Psoas muscle (tissue), 7 donors: ENCODE measurements at regions not wholly inside any gene's neighbourhood (a gene's known extent, or its start where the extent isn't known, plus 50 kb on each side); places are given as distances from the start of the nearest gene placed in this dataset.

Experiments
- ATAC-seq, 4 donors: fragments of 200-7000 bp; cut with Tn5 transposase; one replicate each; pipeline ENCODE4 v1.9.1; 2020; ENCODE audit warnings: moderate library complexity in 3 of 4, mild to moderate bottlenecking in 2 of 4
- DNase-seq, 2 donors: peaks; one replicate each; pipeline ENCODE4 v3.0.0-alpha.2; 2020
- H3K27ac ChIP-seq: fragments of 200-600 bp; one replicate; pipeline ENCODE4 v1.8.0; 2022
- H3K27me3 ChIP-seq, 3 donors: fragments of 200-600 bp in 1 of 3; one replicate each; pipeline versions ENCODE4 v1.6.1 to v1.8.0; 2013 to 2022; ENCODE audit warnings: low read length in 2 of 3, mild to moderate bottlenecking in 2 of 3, moderate library complexity in 1 of 3; ENCODE audit not compliant: insufficient read depth in 3 of 3
- H3K36me3 ChIP-seq, 2 donors: fragments of 200-600 bp in 1 of 2; one replicate each; pipeline versions ENCODE4 v1.6.1 to v1.8.0; 2013 to 2022; ENCODE audit warnings: low read depth in 1 of 2, mild to moderate bottlenecking in 1 of 2, moderate library complexity in 1 of 2; ENCODE audit not compliant: insufficient read depth in 1 of 2
- H3K4me1 ChIP-seq: fragments of 200-600 bp; one replicate; pipeline ENCODE4 v1.8.0; 2022
- H3K4me3 ChIP-seq: fragments of 200-600 bp; one replicate; pipeline ENCODE4 v1.8.0; 2022; ENCODE audit warnings: mild to moderate bottlenecking
- H3K9me3 ChIP-seq: fragments of 200-600 bp; one replicate; pipeline ENCODE4 v1.8.0; 2022
- WGBS, 3 donors: extraction: QIAGEN DNeasy Blood & Tissue Kit; methylation state at CpG; one replicate each; pipeline versions ENCODE4 v1.1.6 to v1.1.7; 2013; 5-methylcytosine and 5-hydroxymethylcytosine counted together
- intact Hi-C, 2 donors: fragments of 100-400 bp; cut with DNase I; formaldehyde crosslinking; loops; one replicate each; pipeline versions ENCODE4 v1.11.0 to v1.14.2; 2022
- TF ChIP-seq, protein P1 (sequence below): fragments of 200-600 bp; IDR thresholded peaks from one replicate; pipeline ENCODE4 v1.8.0; 2022; ENCODE audit warnings: antibody characterized with exemption
- donor health status: healthy with polysubstance abuse.
- donor health status: DM: no; HTN: no; CAD: no; lungs with moderate emphysema.
- donor health status: Bipolar disorder and iron deficiency.
- donor health status: healthy.
- donor health status: DM: yes; HTN: yes; CAD: no.
- donor health status: DM: no; HTN: no; CAD: no.
- donor health status: DM: yes; HTN: yes; CAD: no.

DNA sequence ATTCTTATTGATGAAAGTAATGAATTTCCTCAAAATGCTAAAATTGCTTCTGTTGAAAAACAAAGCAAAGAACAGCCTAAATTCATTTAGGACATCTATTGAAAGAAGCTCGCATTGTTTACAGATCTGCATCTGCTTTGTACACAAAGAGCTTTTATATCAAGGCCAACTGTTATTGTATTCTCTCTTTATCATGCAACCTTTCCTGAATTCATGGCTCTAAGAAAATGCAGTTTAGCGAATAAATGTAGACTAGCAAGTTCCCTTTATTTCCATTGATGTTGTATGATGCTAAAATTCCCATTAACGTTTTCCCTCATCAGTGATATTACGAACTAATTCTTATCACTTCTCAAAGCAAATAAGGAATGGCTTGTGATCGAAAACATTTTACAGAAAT, 446.3 kb downstream of the MID1IP1 start:
- ATAC-seq: no peak
- Histone ChIP-seq H3K9me3 (no peaks in the 10 kb centered on the region), H3K27me3 (peaks cover 0 to 13% (median 0%) of the 10 kb centered on the region in 3 donors), H3K36me3 (no peaks in the 10 kb centered on the region), H3K4me1 (no peaks in the 10 kb centered on the region), H3K27ac (no peak overlapping the region), H3K4me3 (no peak overlapping the region)
- TF ChIP-seq, protein P1, sequence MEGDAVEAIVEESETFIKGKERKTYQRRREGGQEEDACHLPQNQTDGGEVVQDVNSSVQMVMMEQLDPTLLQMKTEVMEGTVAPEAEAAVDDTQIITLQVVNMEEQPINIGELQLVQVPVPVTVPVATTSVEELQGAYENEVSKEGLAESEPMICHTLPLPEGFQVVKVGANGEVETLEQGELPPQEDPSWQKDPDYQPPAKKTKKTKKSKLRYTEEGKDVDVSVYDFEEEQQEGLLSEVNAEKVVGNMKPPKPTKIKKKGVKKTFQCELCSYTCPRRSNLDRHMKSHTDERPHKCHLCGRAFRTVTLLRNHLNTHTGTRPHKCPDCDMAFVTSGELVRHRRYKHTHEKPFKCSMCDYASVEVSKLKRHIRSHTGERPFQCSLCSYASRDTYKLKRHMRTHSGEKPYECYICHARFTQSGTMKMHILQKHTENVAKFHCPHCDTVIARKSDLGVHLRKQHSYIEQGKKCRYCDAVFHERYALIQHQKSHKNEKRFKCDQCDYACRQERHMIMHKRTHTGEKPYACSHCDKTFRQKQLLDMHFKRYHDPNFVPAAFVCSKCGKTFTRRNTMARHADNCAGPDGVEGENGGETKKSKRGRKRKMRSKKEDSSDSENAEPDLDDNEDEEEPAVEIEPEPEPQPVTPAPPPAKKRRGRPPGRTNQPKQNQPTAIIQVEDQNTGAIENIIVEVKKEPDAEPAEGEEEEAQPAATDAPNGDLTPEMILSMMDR: no peak
- intact Hi-C loops: loop anchor here (10.0 kb wide), 2 partner anchors 483 to 493 kb away; no protein-coding TSS in a partner anchor
- 77 to 94% (median 88%) methylated on average over 5 of the region's 5 CpGs for WGBS, 3 donors
- DNase-seq: no peak

DNA sequence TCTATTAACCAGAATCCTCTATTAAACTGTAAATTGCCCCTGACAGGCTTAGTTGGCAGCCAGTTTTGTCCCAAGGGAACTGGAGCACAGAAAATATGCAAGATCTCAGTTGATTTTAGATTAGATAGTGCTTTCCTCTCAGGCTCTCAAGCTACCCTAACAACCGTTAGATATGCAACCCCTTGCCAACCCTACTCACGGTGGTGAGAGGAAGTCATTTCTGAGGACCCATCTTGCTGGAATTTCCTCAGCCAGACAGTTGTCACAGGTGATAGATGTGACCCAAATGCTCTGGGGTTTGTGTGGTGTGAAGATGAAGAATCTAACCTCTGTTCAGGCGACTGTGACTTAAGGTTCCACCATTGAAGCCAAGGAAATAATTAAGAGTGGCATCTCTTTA, 447.1 kb downstream of the MID1IP1 start:
- intact Hi-C loops: loop anchor here (10.0 kb wide), 2 partner anchors 484 to 494 kb away; no protein-coding TSS in a partner anchor
- H3K27ac ChIP-seq: no peak overlapping the region
- no peaks in the 10 kb centered on the region for H3K36me3 ChIP-seq
- H3K4me1 ChIP-seq: no peaks in the 10 kb centered on the region
- ATAC-seq (no peak), DNase-seq (no peak)
- H3K9me3 ChIP-seq: no peaks in the 10 kb centered on the region
- H3K27me3 ChIP-seq: peaks cover 0 to 19% (median 0%) of the 10 kb centered on the region in 3 donors
- WGBS, 3 donors: 40 to 51% (median 42%) methylated on average over 3 of the region's 3 CpGs
- no peak overlapping the region for H3K4me3 ChIP-seq
- TF ChIP-seq, protein P1: no peak

DNA sequence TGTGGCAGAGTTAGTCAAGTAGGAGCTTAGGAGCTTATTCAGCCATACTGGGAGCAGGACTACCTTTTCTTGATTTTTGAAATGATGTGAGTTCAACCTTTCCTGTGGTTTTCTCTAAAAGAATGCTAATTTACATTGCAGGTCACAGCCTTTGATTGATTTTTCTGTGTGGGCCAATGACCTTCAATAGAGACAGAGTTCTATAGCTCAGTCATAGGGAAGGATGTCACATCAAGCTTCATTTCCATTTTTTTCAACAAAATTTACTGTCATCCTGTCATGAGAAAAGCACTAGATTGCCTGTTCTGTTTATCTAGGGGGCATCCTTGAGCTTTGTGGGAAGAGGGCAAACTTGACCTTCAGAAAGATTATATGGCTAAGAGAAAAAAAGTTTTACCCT, 448.7 kb downstream of the MID1IP1 start:
- TF ChIP-seq, protein P1: no peak
- intact Hi-C loops: loop anchor here (10.0 kb wide), 2 partner anchors 485 to 495 kb away; no protein-coding TSS in a partner anchor
- no peaks in the 10 kb centered on the region for H3K36me3 ChIP-seq
- no peak overlapping the region for H3K27ac ChIP-seq
- no peak for DNase-seq
- peaks cover 0 to 19% (median 0%) of the 10 kb centered on the region in 3 donors for H3K27me3 ChIP-seq
- H3K4me3 ChIP-seq: no peak overlapping the region
- H3K9me3 ChIP-seq: no peaks in the 10 kb centered on the region
- H3K4me1 ChIP-seq: no peaks in the 10 kb centered on the region
- ATAC-seq: no peak

DNA sequence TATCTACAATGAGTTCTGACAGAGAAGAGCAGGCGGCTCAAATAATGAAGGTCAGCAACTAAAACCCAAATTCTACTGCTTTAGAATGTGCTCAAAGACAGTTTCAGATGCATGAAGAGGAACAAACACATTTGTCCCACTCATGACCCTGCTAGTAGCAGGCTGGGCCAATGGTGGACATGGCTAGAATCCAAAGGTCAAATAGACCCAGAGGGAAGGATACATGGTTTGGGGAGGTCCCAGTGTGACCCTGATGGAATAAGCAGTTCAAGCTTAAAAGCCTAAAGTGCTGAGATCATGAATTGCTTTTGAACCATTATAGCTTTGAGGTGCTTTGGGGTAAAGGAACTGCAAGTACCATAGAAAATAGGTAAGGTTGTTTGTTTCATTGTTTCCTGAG, 450.7 kb downstream of the MID1IP1 start:
- DNase-seq (no peak), ATAC-seq (no peak)
- Histone ChIP-seq H3K4me1 (no peaks in the 10 kb centered on the region), H3K9me3 (no peaks in the 10 kb centered on the region), H3K4me3 (no peak overlapping the region), H3K27ac (no peak overlapping the region), H3K36me3 (no peaks in the 10 kb centered on the region), H3K27me3 (peaks cover 0 to 15% (median 0%) of the 10 kb centered on the region in 3 donors)
- TF ChIP-seq, protein P1: no peak
- 43 to 100% (median 83%) methylated on average over 1 of the region's 1 CpG for WGBS, 3 donors
- intact Hi-C loops: no loop called here

DNA sequence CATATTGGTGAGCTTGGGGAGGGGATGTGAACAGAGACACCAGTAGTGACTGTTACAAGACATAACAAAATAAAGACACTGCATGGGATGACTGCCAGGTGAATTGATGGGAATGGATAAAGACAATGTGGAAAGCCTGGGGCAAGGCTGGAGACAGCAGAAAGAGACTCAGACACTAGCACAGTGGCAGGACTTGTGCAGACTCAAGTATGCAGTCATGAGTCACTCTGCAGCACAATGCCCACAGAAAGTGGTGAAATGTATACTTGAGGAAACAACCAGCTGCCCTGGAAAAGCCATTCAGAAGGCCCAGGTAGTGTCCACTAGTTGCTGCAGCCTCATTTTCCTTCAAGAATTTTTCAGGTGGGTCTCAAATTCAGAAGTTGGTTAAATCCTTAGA, 452.3 kb downstream of the MID1IP1 start:
- intact Hi-C loops: no loop called here
- no peak for DNase-seq
- H3K27ac ChIP-seq: no peak overlapping the region
- TF ChIP-seq, protein P1: no peak
- no peaks in the 10 kb centered on the region for H3K36me3 ChIP-seq
- no peak overlapping the region for H3K4me3 ChIP-seq
- H3K9me3 ChIP-seq: no peaks in the 10 kb centered on the region
- H3K4me1 ChIP-seq: no peaks in the 10 kb centered on the region
- no peak for ATAC-seq
- H3K27me3 ChIP-seq: peaks cover 0 to 16% (median 0%) of the 10 kb centered on the region in 3 donors
